Cardiac septum (tissue), 1 donor: ENCODE measurements at regions not wholly inside any gene's neighbourhood (a gene's known extent, or its start where the extent isn't known, plus 50 kb on each side); places are given as distances from the start of the nearest gene placed in this dataset.
"Not testable (repeated sequence)": the region's sequence is repeated elsewhere in the genome, so short reads cannot be mapped to it uniquely, and the experiment has no call there.

Experiments
- DNase-seq: peaks from one replicate; pipeline ENCODE4 v3.0.0-alpha.2; 2020; ENCODE audit warnings: low spot score
- intact Hi-C: fragments of 100-400 bp; cut with DNase I; formaldehyde crosslinking; loops from one replicate; pipeline ENCODE4 v1.14.0; 2022
- donor health status: DM: no; HTN: no; CAD: no.

- DNase-seq, result no peak
- intact Hi-C loops, result no loop called here
Observed at GRCh38 chr1:157371221-157371620, 181.1 kb downstream of the FCRL5 start.

- intact Hi-C loops, result no loop called here
- DNase-seq, result no peak
Observed at GRCh38 chr1:157370698-157371097, 181.6 kb downstream of the FCRL5 start.

DNA sequence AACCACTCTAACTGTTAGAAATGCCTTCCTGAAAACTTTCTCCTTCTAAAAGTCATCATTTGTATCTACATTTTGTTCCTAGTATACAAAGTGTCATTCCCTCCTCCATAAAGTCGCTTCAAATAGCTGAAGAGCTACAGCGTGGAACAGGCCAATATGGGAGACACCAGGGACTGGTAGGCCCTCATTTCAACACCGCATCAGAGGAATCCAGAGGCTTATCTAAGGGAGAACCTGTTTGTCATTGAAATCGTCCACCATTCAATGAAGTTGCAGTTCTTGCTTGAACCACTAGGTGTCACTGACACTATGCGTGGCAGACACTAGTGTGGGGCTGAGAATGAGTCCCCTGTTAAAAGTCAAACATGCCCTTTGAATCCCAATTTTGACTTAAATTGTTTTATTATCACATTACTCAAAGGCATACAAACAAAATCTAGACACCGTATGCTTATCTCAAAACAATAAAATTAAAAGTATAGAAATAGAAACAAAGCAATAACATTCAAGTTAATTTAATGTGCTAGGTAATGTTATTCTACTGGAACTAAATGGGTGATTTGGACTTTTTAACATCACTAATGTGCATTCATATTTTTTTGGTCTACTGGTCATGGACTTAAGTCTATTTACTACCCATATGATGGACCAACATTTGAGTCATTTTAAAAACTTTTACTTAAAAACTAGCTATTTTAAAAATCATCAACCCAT is 182.3 kb downstream of the FCRL5 start:
- no peak for DNase-seq
- intact Hi-C loops, result no loop called here

- DNase-seq, intact Hi-C loops: not testable (repeated sequence)
Observed at GRCh38 chr1:157368941-157369340, 183.4 kb downstream of the FCRL5 start.

DNA sequence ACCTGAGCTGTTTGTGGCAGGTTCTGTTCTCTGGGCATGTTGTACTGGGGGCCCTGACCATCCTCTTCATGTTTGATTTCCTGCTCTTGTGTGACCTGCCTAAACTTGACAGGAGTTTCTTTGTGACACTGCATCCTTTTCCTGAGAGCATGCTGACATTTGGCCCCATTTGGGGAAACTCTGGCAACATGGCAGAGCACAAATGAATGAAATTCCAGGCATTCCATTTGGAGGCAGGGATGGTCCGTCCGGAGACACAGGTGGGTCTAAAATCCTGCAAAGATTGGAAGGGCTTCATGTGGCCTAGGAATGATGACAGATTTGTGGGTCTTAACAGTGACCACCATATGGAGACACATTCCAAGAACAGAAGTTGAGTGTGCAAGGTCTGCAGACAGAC is 184.0 kb downstream of the FCRL5 start:
- intact Hi-C loops, result no loop called here
- DNase-seq, result no peak

GRCh38 chr1:157367870-157368269 is 184.4 kb downstream of the FCRL5 start:
- intact Hi-C loops, result no loop called here

DNA sequence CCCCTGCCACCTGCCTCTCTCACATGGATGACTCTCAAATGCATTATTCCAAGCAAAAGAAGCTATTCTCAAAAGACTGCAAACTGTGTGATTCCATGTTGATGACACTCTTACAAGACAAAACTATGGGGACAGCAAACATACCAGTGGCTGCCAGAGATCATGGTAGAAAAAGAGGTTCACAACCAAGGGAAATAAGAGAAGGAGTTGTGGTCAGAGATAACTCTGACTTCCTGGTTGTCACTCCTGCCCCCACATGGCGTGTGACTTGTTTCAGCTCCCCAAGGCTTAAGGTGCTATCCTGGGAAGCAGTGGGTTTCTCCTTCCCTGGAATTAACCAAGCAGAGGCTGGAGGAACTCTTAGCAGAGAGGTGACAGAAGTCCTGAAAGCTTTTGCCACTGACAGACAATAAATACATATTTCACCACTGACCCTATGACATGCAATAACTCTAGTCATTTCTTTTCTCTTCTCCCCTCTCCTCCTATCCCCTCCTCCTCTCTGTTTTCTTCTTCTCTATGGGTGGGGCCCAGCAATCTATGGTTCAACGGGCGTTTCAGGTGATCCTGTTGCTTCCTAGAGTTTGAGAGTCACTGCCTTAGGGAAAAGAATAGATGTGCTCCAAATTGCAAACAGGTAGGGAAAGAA is 185.1 kb downstream of the FCRL5 start:
- intact Hi-C loops, result no loop called here
- DNase-seq, result no peak

More at GRCh38 chr1:157367870-157368269, 184.4 kb downstream of the FCRL5 start:
- no peak for DNase-seq

- intact Hi-C loops, result no loop called here
- no peak for DNase-seq
Observed at GRCh38 chr1:157364612-157365011, 187.7 kb downstream of the FCRL5 start.

- intact Hi-C loops, result no loop called here
Observed at GRCh38 chr1:157363660-157364140, 188.6 kb downstream of the FCRL5 start.

GRCh38 chr1:157360023-157360390 is 192.3 kb downstream of the FCRL5 start:
- intact Hi-C loops, result no loop called here
- no peak for DNase-seq

More at GRCh38 chr1:157363660-157364140, 188.6 kb downstream of the FCRL5 start:
- DNase-seq, result no peak

DNA sequence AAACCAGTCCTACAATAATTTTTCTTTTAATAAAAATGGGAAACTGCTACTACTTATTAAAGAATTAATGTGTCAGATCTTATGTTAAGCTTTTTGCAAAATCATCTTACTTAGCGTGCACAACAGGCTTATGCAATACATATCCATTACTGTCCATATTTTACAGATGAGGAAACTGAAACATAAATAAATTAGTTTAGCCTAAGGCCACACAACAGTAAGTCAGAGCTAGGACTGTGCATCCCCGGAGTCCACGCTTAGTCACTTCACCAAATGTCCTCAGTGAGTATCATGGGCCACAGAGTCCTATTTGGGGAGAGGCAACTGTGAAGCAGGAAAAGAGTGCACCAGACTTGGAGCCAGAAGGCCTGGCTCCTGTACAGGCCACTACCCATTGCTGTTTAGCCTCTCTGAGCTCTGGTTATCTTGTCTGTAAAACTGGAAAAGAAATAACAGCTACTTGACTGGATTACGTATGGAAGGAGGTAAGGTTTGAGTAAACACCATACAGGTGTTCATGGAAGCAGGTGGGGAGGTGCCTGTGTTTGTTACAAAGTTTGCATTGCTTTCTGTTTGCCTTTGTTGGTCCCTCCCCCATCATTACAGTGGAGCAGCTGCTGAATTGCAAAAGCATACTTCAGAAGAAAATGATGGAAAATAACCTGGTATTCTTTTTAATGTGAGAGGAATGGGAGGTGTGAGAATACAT is 192.8 kb downstream of the FCRL5 start:
- intact Hi-C loops, result no loop called here

DNA sequence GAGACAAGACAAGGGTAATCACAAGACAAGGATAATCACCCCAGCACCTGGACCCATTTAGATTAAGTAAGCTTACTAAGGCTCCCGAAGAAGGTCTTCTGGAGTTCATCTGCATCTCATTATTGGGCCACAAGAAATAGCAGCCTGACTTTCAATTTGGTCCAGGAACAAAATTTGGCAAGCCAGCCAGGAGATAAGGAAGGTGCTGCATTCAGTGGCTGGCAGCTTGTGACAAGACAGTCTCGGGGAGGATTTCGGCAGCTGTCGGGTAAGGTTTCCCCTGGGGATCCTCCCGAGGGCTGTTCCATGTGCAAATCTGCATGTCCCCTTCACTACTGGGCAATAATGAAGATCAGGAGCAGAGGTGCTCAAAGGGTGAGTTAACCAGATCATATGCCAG is 195.2 kb downstream of the FCRL5 start:
- DNase-seq, result no peak
- intact Hi-C loops, result no loop called here

More for the DNA sequence above, 192.8 kb downstream of the FCRL5 start:
- no peak for DNase-seq

- intact Hi-C loops, result no loop called here
- DNase-seq, result no peak
Observed at GRCh38 chr1:157356601-157357000, 195.7 kb downstream of the FCRL5 start.

DNA sequence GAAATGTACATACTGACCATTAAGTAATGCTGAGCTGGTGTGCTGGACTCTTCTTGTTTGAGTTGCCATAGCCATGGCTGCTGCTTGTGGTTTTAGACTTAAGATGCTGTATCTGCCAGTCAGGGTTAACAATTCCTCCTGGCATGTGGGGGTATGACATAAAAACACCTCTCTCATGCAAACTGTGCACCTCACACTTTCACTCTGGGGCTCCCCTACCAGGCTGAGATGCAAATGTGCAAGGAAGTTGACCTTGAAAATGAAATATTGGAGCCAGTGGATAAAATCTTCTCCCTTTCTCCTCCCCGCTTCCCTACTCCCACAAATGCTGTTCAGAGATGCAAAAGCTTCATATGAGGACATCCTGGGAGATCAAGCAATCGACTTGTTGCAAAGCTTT is 198.8 kb downstream of the FCRL5 start:
- intact Hi-C loops, result no loop called here
- no peak for DNase-seq

GRCh38 chr1:157352817-157353408 is 199.4 kb downstream of the FCRL5 start:
- intact Hi-C loops, result no loop called here
- DNase-seq, result no peak

DNA sequence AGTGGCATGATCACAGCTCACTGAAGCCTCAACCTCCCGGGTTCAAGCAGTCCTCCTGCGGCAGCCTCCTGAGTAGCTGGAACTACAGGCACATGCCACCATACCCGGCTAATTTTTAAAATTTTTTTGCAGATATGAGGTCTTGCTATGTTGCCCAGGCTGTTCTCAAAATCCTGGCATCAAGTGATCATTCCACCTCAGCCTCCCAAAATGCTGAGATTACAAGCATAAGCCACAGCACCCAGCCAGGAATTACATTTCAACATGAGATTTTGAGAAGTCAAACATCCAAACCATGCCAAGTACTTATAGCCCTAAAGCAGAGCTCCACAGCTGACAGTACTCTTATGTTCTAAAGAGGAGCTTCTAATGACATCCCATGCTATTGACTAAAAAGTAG is 200.1 kb downstream of the FCRL5 start:
- intact Hi-C loops, result no loop called here

GRCh38 chr1:157351800-157352199 is 200.5 kb downstream of the FCRL5 start:
- intact Hi-C loops, result not testable (repeated sequence)

More for the DNA sequence above, 200.1 kb downstream of the FCRL5 start:
- DNase-seq, result no peak

GRCh38 chr1:157348538-157349480 is 203.5 kb downstream of the FCRL5 start:
- intact Hi-C loops, result no loop called here
- no peak for DNase-seq

More at GRCh38 chr1:157351800-157352199, 200.5 kb downstream of the FCRL5 start:
- not testable (repeated sequence) for DNase-seq

DNA sequence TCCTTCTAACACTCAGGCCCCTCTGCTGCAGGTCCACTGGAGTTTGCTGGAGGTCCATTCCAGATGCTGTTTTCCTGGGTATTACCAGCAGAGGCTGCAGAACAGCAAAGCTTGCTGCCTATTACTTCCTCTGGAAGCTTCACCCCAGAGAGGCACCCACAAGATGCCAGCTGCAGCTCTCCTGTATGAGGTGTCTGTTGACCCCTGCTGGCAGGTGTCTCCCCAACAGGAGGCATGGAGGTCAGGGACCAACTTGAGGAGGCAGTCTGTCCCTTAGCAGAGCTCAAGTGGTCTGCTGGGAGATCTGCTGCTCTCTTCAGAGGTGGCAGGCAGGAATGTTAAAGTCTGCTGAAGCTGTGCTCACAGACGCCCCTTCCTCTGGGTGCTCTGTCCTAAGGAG is 204.8 kb downstream of the FCRL5 start:
- DNase-seq, result no peak
- intact Hi-C loops, result no loop called here
